ENCODE measurements at regions not wholly inside any gene's neighbourhood (a gene's known extent, or its start where the extent isn't known, plus 50 kb on each side); places are given as distances from the start of the nearest gene placed in this dataset.

- TF ChIP-seq E2F6 (IDR thresholded peaks at IDR 0.05) (no peak), ATF2 (IDR thresholded peaks at IDR 0.05; ENCODE audit: low read length) (no peak), TAF7 (optimal IDR thresholded peaks at IDR 0.05; ENCODE audit: borderline replicate concordance, low read depth, low read length) (no peak), SAP30 (IDR thresholded peaks at IDR 0.05; ENCODE audit: insufficient read depth, insufficient replicate concordance, low read length) (no peak)
Observed at GRCh38 chr9:90162326-90162725, 480.3 kb downstream of the DIRAS2 start (continued).

Data from H1 (cell line).